Endothelial cell of umbilical vein (primary cell): ENCODE measurements at regions not wholly inside any gene's neighbourhood (a gene's known extent, or its start where the extent isn't known, plus 50 kb on each side); places are given as distances from the start of the nearest gene placed in this dataset.

Source experiments
- BruUV-seq: library from RNA; stranded (reverse); fragments of 400-500 nt; replicated peaks from 2 replicates; lab custom pipeline; 2021; lab: Mats Ljungman, UMichigan
- CTCF ChIA-PET: fragments of 300-600, 350-600 bp; sonication (Branson Sonifier 250); formaldehyde crosslinking; loops from one replicate; lab custom pipeline; 2021; ENCODE audit warnings: antibody characterized with exemption, inconsistent platforms; lab: Charles Lee
- POLR2A ChIA-PET: fragments of 300-600, 350-600 bp; sonication (Branson Sonifier 250); formaldehyde crosslinking; loops from one replicate; lab custom pipeline; 2021; ENCODE audit warnings: antibody characterized with exemption, inconsistent platforms; lab: Charles Lee
- DNase-seq: peaks from one replicate; pipeline ENCODE4 v3.0.0-alpha.2; 2011; ENCODE audit warnings: low read depth, low spot score
- FAIRE-seq: peaks from 2 replicates; lab custom pipeline; 2011; peaks lifted over from hg19 to GRCh38; lab: Jason Lieb, UNC
- H2AFZ ChIP-seq: 2 replicates; pipeline ENCODE4 v1.6.0; 2012; ENCODE audit warnings: low read depth, low read length, control low read depth, inconsistent platforms
- H3K27ac ChIP-seq: 2 replicates; pipeline ENCODE4 v1.5.1; 2011; ENCODE audit warnings: low read depth, mild to moderate bottlenecking, control low read depth, low read length, moderate library complexity; ENCODE audit not compliant: insufficient read depth
- H3K27me3 ChIP-seq, 2 experiments: 2 replicates each; pipeline versions ENCODE4 v1.6.0 to v1.6.1; 2011; ENCODE audit warnings: low read length in 2 of 2, mixed read lengths in 1 of 2; ENCODE audit not compliant: control insufficient read depth in 2 of 2, insufficient read depth in 2 of 2
- H3K36me3 ChIP-seq, 2 experiments: 2 replicates in 1 of 2; 3 replicates in 1 of 2; pipeline ENCODE4 v1.5.1; 2011; ENCODE audit warnings: low read length in 2 of 2, mild to moderate bottlenecking in 1 of 2, moderate library complexity in 1 of 2; ENCODE audit not compliant: control insufficient read depth in 2 of 2, insufficient read depth in 2 of 2; ENCODE audit errors: extremely low read depth in 1 of 2
- H3K4me1 ChIP-seq: 3 replicates; pipeline ENCODE4 v1.5.1; 2011; ENCODE audit warnings: mild to moderate bottlenecking, low read length; ENCODE audit not compliant: control insufficient read depth, insufficient read depth; ENCODE audit errors: extremely low read depth
- H3K4me2 ChIP-seq: 2 replicates; pipeline ENCODE4 v1.6.1; 2011; ENCODE audit warnings: low read length, control low read depth, mixed read lengths; ENCODE audit not compliant: insufficient read depth
- H3K4me3 ChIP-seq, 3 experiments: fragments of 200-600 bp in 1 of 3; sonication (generic), shearing (Covaris generic) in 1 of 3; replicated peaks in 1 of 3; 2 replicates each; pipeline ENCODE4 v1.5.1; 2011 to 2016; ENCODE audit warnings: control low read depth in 3 of 3, low read length in 3 of 3, mild to moderate bottlenecking in 2 of 3, inconsistent platforms in 1 of 3, low read depth in 1 of 3, moderate library complexity in 1 of 3; ENCODE audit not compliant: insufficient read depth in 1 of 3
- H3K79me2 ChIP-seq: 2 replicates; pipeline ENCODE4 v1.6.0; 2012; ENCODE audit warnings: low read length, inconsistent platforms; ENCODE audit not compliant: control insufficient read depth, insufficient read depth
- H3K9ac ChIP-seq: replicated peaks from 2 replicates; pipeline ENCODE3; 2011; ENCODE audit warnings: low read length, control low read depth; ENCODE audit not compliant: insufficient read depth; ENCODE audit errors: extremely low read depth
- H3K9me1 ChIP-seq: replicated peaks from 3 replicates; pipeline ENCODE4 v1.6.0; 2011; ENCODE audit warnings: mild to moderate bottlenecking, low read length; ENCODE audit not compliant: control insufficient read depth, insufficient read depth; ENCODE audit errors: extremely low read depth
- H3K9me3 ChIP-seq: replicated peaks from 2 replicates; pipeline ENCODE4 v1.5.1; 2012; ENCODE audit warnings: low read length, inconsistent platforms; ENCODE audit not compliant: control insufficient read depth, insufficient read depth
- H4K20me1 ChIP-seq: replicated peaks from 2 replicates; pipeline ENCODE3; 2011; ENCODE audit warnings: mild to moderate bottlenecking, low read length; ENCODE audit not compliant: control insufficient read depth, insufficient read depth; ENCODE audit errors: extremely low read depth
- CTCF ChIP-seq, 2 donors: IDR thresholded peaks; 1 replicate in 1 of 2; 2 replicates in 1 of 2; pipeline ENCODE4 v1.5.1; 2011; ENCODE audit warnings: low read length in 2 of 2, mild to moderate bottlenecking in 2 of 2, moderate library complexity in 2 of 2, control low read depth in 1 of 2, inconsistent platforms in 1 of 2, low read depth in 1 of 2; ENCODE audit not compliant: insufficient read depth in 1 of 2; ENCODE audit errors: extremely low read depth in 1 of 2
- EZH2 ChIP-seq: IDR thresholded peaks from 2 replicates; pipeline ENCODE4 v1.6.1; 2012; ENCODE audit warnings: borderline replicate concordance, low read depth, mild to moderate bottlenecking, moderate library complexity, low read length, inconsistent platforms; ENCODE audit not compliant: severe bottlenecking
- FOS ChIP-seq: IDR thresholded peaks from 2 replicates; pipeline ENCODE4 v1.6.1; 2011; ENCODE audit warnings: mild to moderate bottlenecking, low read length, moderate library complexity, borderline replicate concordance; ENCODE audit not compliant: insufficient read depth
- GATA2 ChIP-seq: IDR thresholded peaks from 2 replicates; pipeline ENCODE4 v1.7.0; 2011; ENCODE audit warnings: low read depth, mild to moderate bottlenecking, moderate library complexity, mixed read lengths, low read length; ENCODE audit not compliant: insufficient read length, insufficient read depth
- JUN ChIP-seq: IDR thresholded peaks from 2 replicates; pipeline ENCODE4 v1.6.1; 2011; ENCODE audit warnings: borderline replicate concordance, low read depth; ENCODE audit not compliant: insufficient read length, insufficient read depth
- MAX ChIP-seq: IDR thresholded peaks from 2 replicates; pipeline ENCODE4 v1.6.1; 2011; ENCODE audit not compliant: insufficient read depth, insufficient read length
- MYC ChIP-seq: IDR thresholded peaks from one replicate; pipeline ENCODE4 v1.6.1; 2011; ENCODE audit warnings: mild to moderate bottlenecking, low read depth, low read length
- POLR2A ChIP-seq: IDR thresholded peaks from 2 replicates; pipeline ENCODE4 v1.6.1; 2012; ENCODE audit warnings: low read depth, mild to moderate bottlenecking, control low read depth, low read length
- POLR2AphosphoS5 ChIP-seq: IDR thresholded peaks from 2 replicates; pipeline ENCODE4 v1.6.1; 2012; ENCODE audit warnings: low read depth, mild to moderate bottlenecking, control low read depth, low read length, moderate library complexity; ENCODE audit not compliant: insufficient read depth
- dilution Hi-C: fragments of 300-500 bp; cut with MboI; formaldehyde crosslinking; loops from one replicate; pipeline ENCODE4 v1.15.0; 2019; ENCODE audit warnings: low sequenced_read_pairs; ENCODE audit not compliant: extremely low pct_ligation_motif_present
- intact Hi-C: fragments of 100-400 bp; cut with micrococcal nuclease; formaldehyde crosslinking; loops from one replicate; pipeline ENCODE4 v1.10.0; 2022

GRCh38 chr3:64385277-64385676 is 160.0 kb upstream of the PRICKLE2 start:
- H4K20me1 ChIP-seq, result no peaks in the 10 kb centered on the region
- no peaks in the 10 kb centered on the region for H3K36me3 ChIP-seq
- dilution Hi-C loops (no loop called here), intact Hi-C loops (no loop called here)
- no peak overlapping the region for H3K4me3 ChIP-seq
- H3K27me3 ChIP-seq, result no peaks in the 10 kb centered on the region
- H3K27ac ChIP-seq, result no peak overlapping the region
- CTCF ChIA-PET, result no interaction called here
- H3K9me1 ChIP-seq, result no peaks in the 10 kb centered on the region
- FAIRE-seq, result no peak
- TF ChIP-seq JUN, result no peak
- TF ChIP-seq CTCF (IDR thresholded peaks at IDR 0.05; ENCODE audit: extremely low read depth in 1 of 2, insufficient read depth in 1 of 2, low read depth in 1 of 2, low read length in 2 of 2), result no peak
- TF ChIP-seq FOS, result no peak
- no peak for TF ChIP-seq POLR2A
- no peak for TF ChIP-seq MYC
- TF ChIP-seq POLR2AphosphoS5, result no peak
- TF ChIP-seq GATA2, result no peak
- TF ChIP-seq EZH2, result no peak
- TF ChIP-seq MAX, result no peak
- POLR2A ChIA-PET, result no interaction called here
- no peak overlapping the region for H3K4me2 ChIP-seq
- no peaks in the 10 kb centered on the region for H3K4me1 ChIP-seq
- no TSS peak for BruUV-seq
- DNase-seq, result no peak
- no peak overlapping the region for H3K9ac ChIP-seq
- H3K79me2 ChIP-seq, result no peaks in the 10 kb centered on the region
- H3K9me3 ChIP-seq, result no peaks in the 10 kb centered on the region
- H2AFZ ChIP-seq, result no peak overlapping the region
